ENCODE measurements at regions not wholly inside any gene's neighbourhood (a gene's known extent, or its start where the extent isn't known, plus 50 kb on each side); places are given as distances from the start of the nearest gene placed in this dataset.

GRCh38 chr21:28810826-28811524, 181.7 kb downstream of the LTN1 start:
- TF ChIP-seq CTCF (IDR thresholded peaks at IDR 0.05) (no peak), POLR2AphosphoS5 (IDR thresholded peaks at IDR 0.05) (no peak), EP300 (IDR thresholded peaks at IDR 0.05; ENCODE audit: low read depth) (no peak), POLR2A (IDR thresholded peaks at IDR 0.05) (no peak)

All from transverse colon (tissue), 4 donors.